GM19467 (cell line): ENCODE measurements at regions not wholly inside any gene's neighbourhood (a gene's known extent, or its start where the extent isn't known, plus 50 kb on each side); places are given as distances from the start of the nearest gene placed in this dataset.
A peak's percentile ranks its signal among the peaks of the same experiment; 100 is the strongest.
"Not testable (repeated sequence)": the region's sequence is repeated elsewhere in the genome, so short reads cannot be mapped to it uniquely, and the experiment has no call there.

Source experiments
- ATAC-seq: cut with Tn5 transposase; IDR thresholded peaks from one replicate; pipeline ENCODE4 v1.9.1; 2021; ENCODE audit warnings: mild to moderate bottlenecking, moderate library complexity; ENCODE audit not compliant: unreplicated experiment

GRCh38 chr2:188036786-188037185 lies 254.9 kb upstream of the GULP1 start:
- ATAC-seq = not testable (repeated sequence)

- ATAC-seq = no peak
Measured at GRCh38 chr2:188039307-188039706, 252.4 kb upstream of the GULP1 start.

- ATAC-seq = no peak
Measured at GRCh38 chr2:188042412-188042811, 249.3 kb upstream of the GULP1 start.

GRCh38 chr2:188045016-188045415 lies 246.7 kb upstream of the GULP1 start:
- ATAC-seq = no peak

GRCh38 chr2:188046437-188046836 lies 245.2 kb upstream of the GULP1 start:
- no peak for ATAC-seq

GRCh38 chr2:188047735-188048134 lies 243.9 kb upstream of the GULP1 start:
- no peak for ATAC-seq

GRCh38 chr2:188050726-188051125 lies 240.9 kb upstream of the GULP1 start:
- no peak for ATAC-seq

GRCh38 chr2:188051706-188052105 lies 240.0 kb upstream of the GULP1 start:
- ATAC-seq = no peak

- ATAC-seq = no peak
Measured at GRCh38 chr2:188065386-188065785, 226.3 kb upstream of the GULP1 start.

- ATAC-seq = no peak
Measured at GRCh38 chr2:188068093-188068492, 223.6 kb upstream of the GULP1 start.

GRCh38 chr2:188076149-188077056 lies 215.3 kb upstream of the GULP1 start:
- ATAC-seq = peak; percentile 42

- no peak for ATAC-seq
Measured at GRCh38 chr2:188077757-188078156, 213.9 kb upstream of the GULP1 start.

- ATAC-seq = no peak
Measured at GRCh38 chr2:188078534-188078933, 213.1 kb upstream of the GULP1 start.

GRCh38 chr2:188079196-188079595 lies 212.5 kb upstream of the GULP1 start:
- no peak for ATAC-seq

- ATAC-seq = no peak
Measured at GRCh38 chr2:188085421-188085820, 206.3 kb upstream of the GULP1 start.

- ATAC-seq = no peak
Measured at GRCh38 chr2:188089901-188090300, 201.8 kb upstream of the GULP1 start.

- ATAC-seq = no peak
Measured at GRCh38 chr2:188091220-188091619, 200.5 kb upstream of the GULP1 start.

GRCh38 chr2:188092734-188093133 lies 198.9 kb upstream of the GULP1 start:
- no peak for ATAC-seq

- no peak for ATAC-seq
Measured at GRCh38 chr2:188096910-188097309, 194.8 kb upstream of the GULP1 start.

- no peak for ATAC-seq
Measured at GRCh38 chr2:188102881-188103280, 188.8 kb upstream of the GULP1 start.

GRCh38 chr2:188114014-188114413 lies 177.7 kb upstream of the GULP1 start:
- ATAC-seq = no peak

GRCh38 chr2:188117706-188118105 lies 174.0 kb upstream of the GULP1 start:
- no peak for ATAC-seq

- ATAC-seq = no peak
Measured at GRCh38 chr2:188118431-188118830, 173.2 kb upstream of the GULP1 start.
